ENCODE measurements at regions not wholly inside any gene's neighbourhood (a gene's known extent, or its start where the extent isn't known, plus 50 kb on each side); places are given as distances from the start of the nearest gene placed in this dataset.

GRCh38 chr13:80235166-80235966 lies 105.6 kb downstream of the SPRY2 start:
- DNase-seq, result no peak

- no peak for DNase-seq
Observed at GRCh38 chr13:80227645-80228044, 113.3 kb downstream of the SPRY2 start.

- no peak for DNase-seq
Observed at GRCh38 chr13:80226645-80227044, 114.3 kb downstream of the SPRY2 start.

GRCh38 chr13:80224468-80224867 lies 116.5 kb downstream of the SPRY2 start:
- DNase-seq, result no peak

- DNase-seq, result no peak
Observed at GRCh38 chr13:80217614-80218456, 123.1 kb downstream of the SPRY2 start.

GRCh38 chr13:80215368-80215767 lies 125.6 kb downstream of the SPRY2 start:
- DNase-seq, result no peak

GRCh38 chr13:80214521-80214991 lies 126.4 kb downstream of the SPRY2 start:
- no peak for DNase-seq

GRCh38 chr13:80214050-80214449 lies 126.9 kb downstream of the SPRY2 start:
- DNase-seq, result no peak

- DNase-seq, result no peak
Observed at GRCh38 chr13:80213201-80213600, 127.7 kb downstream of the SPRY2 start.

GRCh38 chr13:80211566-80211965 lies 129.4 kb downstream of the SPRY2 start:
- DNase-seq, result no peak

- no peak for DNase-seq
Observed at GRCh38 chr13:80204642-80205041, 136.3 kb downstream of the SPRY2 start.

- no peak for DNase-seq
Observed at GRCh38 chr13:80203496-80203895, 137.4 kb downstream of the SPRY2 start.

- no peak for DNase-seq
Observed at GRCh38 chr13:80201694-80202468, 139.0 kb downstream of the SPRY2 start.

GRCh38 chr13:80199585-80200292 lies 141.2 kb downstream of the SPRY2 start:
- DNase-seq, result no peak

- no peak for DNase-seq
Observed at GRCh38 chr13:80199067-80199466, 141.9 kb downstream of the SPRY2 start.

- no peak for DNase-seq
Observed at GRCh38 chr13:80196756-80197155, 144.2 kb downstream of the SPRY2 start.

- no peak for DNase-seq
Observed at GRCh38 chr13:80195649-80196048, 145.3 kb downstream of the SPRY2 start.

GRCh38 chr13:80189889-80190597 lies 150.9 kb downstream of the SPRY2 start:
- DNase-seq, result no peak

- DNase-seq, result no peak
Observed at GRCh38 chr13:80180740-80181355, 160.1 kb downstream of the SPRY2 start.

- DNase-seq, result no peak
Observed at GRCh38 chr13:80177327-80177726, 163.6 kb downstream of the SPRY2 start.

- no peak for DNase-seq
Observed at GRCh38 chr13:80173224-80173623, 167.7 kb downstream of the SPRY2 start.

All from activated CD8-positive, alpha-beta memory T cell treated with anti-CD3 and anti-CD28 coated beads, Interleukin-2, amount 50 U/mL, for 4 hours (primary cell).